ENCODE measurements at regions not wholly inside any gene's neighbourhood (a gene's known extent, or its start where the extent isn't known, plus 50 kb on each side); places are given as distances from the start of the nearest gene placed in this dataset.

DNA sequence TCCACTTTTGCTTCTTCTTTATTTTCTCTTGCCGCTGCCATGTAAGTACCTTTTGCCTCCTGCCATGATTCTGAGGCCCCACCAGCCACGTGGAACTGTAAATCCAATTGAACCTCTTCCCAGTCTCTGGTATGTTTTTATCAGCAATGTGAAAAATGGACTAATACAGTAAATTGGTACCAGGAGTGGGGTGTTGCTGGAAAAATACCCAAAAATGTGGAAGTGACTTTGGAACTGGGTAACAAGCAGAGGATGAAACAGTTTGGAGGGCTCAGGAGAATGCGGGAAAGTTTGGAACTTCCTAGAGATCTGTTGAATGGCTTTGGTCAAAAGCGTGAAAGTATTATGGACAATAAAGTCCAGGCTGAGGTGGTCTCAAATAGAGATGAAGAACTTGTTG is 670.3 kb upstream of the ZWINT start:
- Histone ChIP-seq H3K27me3 (replicated peaks) (no peaks in the 10 kb centered on the region), H3K4me3 (ENCODE audit: low read depth, low read length) (no peak overlapping the region), H3K27ac (no peak overlapping the region), H3K36me3 (replicated peaks) (no peaks in the 10 kb centered on the region)
- in situ Hi-C loops (cut with HindIII; ENCODE audit: low pct_ligation_motif_present, low sequenced_read_pairs): no loop called here
- no peak for DNase-seq
- TF ChIP-seq, protein P1, sequence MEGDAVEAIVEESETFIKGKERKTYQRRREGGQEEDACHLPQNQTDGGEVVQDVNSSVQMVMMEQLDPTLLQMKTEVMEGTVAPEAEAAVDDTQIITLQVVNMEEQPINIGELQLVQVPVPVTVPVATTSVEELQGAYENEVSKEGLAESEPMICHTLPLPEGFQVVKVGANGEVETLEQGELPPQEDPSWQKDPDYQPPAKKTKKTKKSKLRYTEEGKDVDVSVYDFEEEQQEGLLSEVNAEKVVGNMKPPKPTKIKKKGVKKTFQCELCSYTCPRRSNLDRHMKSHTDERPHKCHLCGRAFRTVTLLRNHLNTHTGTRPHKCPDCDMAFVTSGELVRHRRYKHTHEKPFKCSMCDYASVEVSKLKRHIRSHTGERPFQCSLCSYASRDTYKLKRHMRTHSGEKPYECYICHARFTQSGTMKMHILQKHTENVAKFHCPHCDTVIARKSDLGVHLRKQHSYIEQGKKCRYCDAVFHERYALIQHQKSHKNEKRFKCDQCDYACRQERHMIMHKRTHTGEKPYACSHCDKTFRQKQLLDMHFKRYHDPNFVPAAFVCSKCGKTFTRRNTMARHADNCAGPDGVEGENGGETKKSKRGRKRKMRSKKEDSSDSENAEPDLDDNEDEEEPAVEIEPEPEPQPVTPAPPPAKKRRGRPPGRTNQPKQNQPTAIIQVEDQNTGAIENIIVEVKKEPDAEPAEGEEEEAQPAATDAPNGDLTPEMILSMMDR (IDR thresholded peaks at IDR 0.05; ENCODE audit: low read depth, low read length, missing control alignments): no peak

DNA sequence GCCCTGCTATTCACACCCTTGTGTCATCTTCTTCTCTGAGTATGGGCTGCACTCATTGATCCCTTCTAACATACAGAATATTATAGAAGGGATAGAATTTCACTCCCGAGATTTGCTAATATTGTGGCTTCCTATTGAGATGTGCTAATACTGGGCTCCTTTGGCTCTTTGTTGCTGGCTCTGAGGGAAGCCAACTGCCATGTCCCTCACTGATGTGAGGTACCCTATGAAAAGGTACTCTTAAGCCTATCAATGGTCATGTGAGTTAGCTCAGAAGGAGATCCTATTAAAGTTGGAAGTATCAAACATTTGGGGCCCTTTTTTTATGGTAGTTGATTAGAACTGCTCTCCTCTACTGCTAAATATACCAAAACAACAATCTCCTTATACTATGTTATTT is 665.2 kb upstream of the ZWINT start:
- no peaks in the 10 kb centered on the region for H3K36me3 ChIP-seq (replicated peaks)
- no peak overlapping the region for H3K27ac ChIP-seq
- TF ChIP-seq, protein P1 (IDR thresholded peaks at IDR 0.05; ENCODE audit: low read depth, low read length, missing control alignments): no peak
- no peak overlapping the region for H3K4me3 ChIP-seq (ENCODE audit: low read depth, low read length)
- no peak for DNase-seq
- in situ Hi-C loops (cut with HindIII; ENCODE audit: low pct_ligation_motif_present, low sequenced_read_pairs): no loop called here
- no peaks in the 10 kb centered on the region for H3K27me3 ChIP-seq (replicated peaks)

DNA sequence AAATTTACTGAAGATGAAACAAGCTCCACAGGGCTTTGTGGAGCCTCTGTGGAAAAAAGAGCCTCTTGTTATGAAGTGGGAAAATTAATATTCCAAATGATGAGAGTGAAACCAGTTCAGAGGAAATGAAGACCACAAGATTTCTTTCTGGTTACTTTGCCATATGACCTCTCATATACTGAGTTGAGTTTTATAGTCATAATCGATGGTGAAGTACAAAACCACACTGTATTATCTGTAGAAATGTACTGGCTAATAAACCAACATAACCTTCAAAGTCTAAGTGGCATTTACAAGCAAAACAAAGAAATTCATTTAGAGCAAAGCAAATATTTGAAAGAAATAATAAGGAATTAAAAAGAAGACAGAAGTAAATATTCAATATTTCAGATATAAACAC is 662.6 kb upstream of the ZWINT start:
- TF ChIP-seq, protein P1 (IDR thresholded peaks at IDR 0.05; ENCODE audit: low read depth, low read length, missing control alignments): no peak
- no peak overlapping the region for H3K4me3 ChIP-seq (ENCODE audit: low read depth, low read length)
- H3K27me3 ChIP-seq (replicated peaks): no peaks in the 10 kb centered on the region
- no peak for DNase-seq
- no peak overlapping the region for H3K27ac ChIP-seq
- H3K36me3 ChIP-seq (replicated peaks): no peaks in the 10 kb centered on the region
- in situ Hi-C loops (cut with HindIII; ENCODE audit: low pct_ligation_motif_present, low sequenced_read_pairs): no loop called here

DNA sequence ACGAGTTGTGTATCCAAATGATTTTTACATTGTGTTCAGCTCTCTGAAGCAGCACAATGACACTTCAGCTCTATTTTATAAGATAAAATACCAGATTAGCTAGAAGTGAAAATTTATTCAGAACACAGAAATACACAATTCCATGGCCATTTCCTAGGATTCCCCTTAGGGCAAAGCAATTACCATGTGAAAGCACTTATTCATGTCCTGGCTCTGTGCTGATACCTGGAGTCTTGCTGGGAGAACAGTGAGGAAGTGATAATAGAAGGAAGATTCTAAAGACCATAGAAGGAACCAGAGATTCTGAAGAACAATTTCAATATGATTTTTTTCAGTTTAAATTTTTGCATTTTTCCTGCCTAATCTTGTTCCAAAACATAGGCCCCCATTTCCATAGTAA is 657.4 kb upstream of the ZWINT start:
- TF ChIP-seq, protein P1 (IDR thresholded peaks at IDR 0.05; ENCODE audit: low read depth, low read length, missing control alignments): no peak
- Histone ChIP-seq H3K27ac (no peak overlapping the region), H3K27me3 (replicated peaks) (no peaks in the 10 kb centered on the region), H3K4me3 (ENCODE audit: low read depth, low read length) (no peak overlapping the region), H3K36me3 (replicated peaks) (no peaks in the 10 kb centered on the region)
- in situ Hi-C loops (cut with HindIII; ENCODE audit: low pct_ligation_motif_present, low sequenced_read_pairs): no loop called here
- no peak for DNase-seq

DNA sequence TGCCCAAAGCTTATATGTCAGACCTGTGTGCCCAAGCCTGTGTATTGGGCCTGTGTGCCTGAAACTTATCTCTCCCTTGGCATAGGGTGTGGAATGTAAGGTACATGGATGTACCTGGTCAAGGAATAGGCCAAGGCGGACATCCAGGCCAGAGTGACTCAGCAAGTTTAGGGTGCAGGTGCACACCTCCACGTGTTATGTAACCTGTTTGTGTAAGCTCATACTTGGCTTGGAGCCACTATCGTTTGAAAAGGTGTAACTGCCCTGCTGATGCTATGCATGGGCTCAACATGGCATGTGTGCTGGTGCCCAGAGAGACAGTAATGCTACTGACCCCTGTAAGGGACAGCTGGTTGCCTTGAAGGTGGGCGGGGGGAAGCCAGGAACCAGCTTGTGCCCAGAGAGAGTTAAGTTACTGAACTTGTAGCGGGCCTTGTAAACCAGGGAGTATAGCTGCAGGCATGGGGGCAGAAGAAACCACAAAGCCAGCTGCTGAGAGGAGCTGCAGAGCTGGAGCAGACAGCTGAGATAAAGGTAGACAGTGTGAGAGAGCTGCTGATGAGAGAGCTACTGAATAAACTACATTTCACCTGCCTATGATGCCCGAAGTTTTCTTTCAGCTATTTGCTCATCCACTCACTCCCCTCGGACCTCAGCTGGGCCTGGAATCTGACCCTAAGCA is 656.4 kb upstream of the ZWINT start:
- no peak for DNase-seq
- Histone ChIP-seq H3K27ac (no peak overlapping the region), H3K27me3 (replicated peaks) (no peaks in the 10 kb centered on the region), H3K4me3 (ENCODE audit: low read depth, low read length) (no peak overlapping the region), H3K36me3 (replicated peaks) (no peaks in the 10 kb centered on the region)
- TF ChIP-seq, protein P1 (IDR thresholded peaks at IDR 0.05; ENCODE audit: low read depth, low read length, missing control alignments): no peak
- in situ Hi-C loops (cut with HindIII; ENCODE audit: low pct_ligation_motif_present, low sequenced_read_pairs): no loop called here

Data from brain microvascular endothelial cell (primary cell).